ENCODE measurements at regions not wholly inside any gene's neighbourhood (a gene's known extent, or its start where the extent isn't known, plus 50 kb on each side); places are given as distances from the start of the nearest gene placed in this dataset.

DNA sequence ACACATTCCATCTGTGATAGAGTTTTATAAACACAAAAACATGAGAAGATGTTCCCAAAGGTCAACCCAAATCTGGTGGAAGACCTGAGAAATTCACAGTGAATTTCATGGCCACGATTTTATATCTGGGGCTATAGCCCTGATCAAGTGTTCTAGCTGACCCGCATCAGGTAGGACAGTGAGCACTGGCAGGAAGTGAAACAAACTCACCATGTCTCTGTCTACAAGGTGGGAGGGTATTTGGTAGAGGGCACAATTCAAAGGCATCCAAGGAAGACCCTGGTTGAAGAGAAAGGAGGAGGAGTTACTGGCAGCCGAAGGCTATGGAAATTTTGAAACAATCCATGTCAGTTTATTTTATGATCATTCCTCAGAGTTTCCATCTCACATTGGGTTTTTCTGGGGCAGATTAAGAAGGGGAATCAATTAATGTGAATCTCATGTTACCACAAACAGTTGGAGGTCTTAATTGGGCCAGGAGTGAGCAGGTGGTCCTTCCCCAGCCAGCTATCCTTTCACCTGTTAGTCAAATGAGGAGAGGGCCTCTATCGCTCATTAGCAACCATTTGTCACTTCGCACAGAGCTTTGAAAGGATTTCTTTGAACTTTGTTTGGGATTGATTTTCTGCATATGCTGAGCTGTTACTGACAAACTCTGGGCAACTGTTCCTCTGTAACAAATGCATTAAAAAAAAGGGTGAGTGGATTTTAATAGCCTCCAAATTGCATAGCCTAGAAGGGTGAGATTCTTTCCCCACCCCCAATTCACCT, 612.0 kb upstream of the CLINT1 start:
- BruUV-seq (replicated peaks): no TSS peak
- POLR2A ChIA-PET: interaction anchor here (1.0 to 2.0 kb wide), 3 partner anchors 11 to 37 kb away, joined by 4 read pairs; no protein-coding TSS in a partner anchor
- no peaks in the 10 kb centered on the region for H3K79me2 ChIP-seq (ENCODE audit: insufficient read depth, low read depth, low read length)
- no peaks in the 10 kb centered on the region for H4K20me1 ChIP-seq (ENCODE audit: insufficient read depth, low read length)
- TF ChIP-seq EZH2phosphoT487 (IDR thresholded peaks at IDR 0.05; ENCODE audit: borderline replicate concordance, low read depth, low read length): no peak
- TF ChIP-seq, protein P1, sequence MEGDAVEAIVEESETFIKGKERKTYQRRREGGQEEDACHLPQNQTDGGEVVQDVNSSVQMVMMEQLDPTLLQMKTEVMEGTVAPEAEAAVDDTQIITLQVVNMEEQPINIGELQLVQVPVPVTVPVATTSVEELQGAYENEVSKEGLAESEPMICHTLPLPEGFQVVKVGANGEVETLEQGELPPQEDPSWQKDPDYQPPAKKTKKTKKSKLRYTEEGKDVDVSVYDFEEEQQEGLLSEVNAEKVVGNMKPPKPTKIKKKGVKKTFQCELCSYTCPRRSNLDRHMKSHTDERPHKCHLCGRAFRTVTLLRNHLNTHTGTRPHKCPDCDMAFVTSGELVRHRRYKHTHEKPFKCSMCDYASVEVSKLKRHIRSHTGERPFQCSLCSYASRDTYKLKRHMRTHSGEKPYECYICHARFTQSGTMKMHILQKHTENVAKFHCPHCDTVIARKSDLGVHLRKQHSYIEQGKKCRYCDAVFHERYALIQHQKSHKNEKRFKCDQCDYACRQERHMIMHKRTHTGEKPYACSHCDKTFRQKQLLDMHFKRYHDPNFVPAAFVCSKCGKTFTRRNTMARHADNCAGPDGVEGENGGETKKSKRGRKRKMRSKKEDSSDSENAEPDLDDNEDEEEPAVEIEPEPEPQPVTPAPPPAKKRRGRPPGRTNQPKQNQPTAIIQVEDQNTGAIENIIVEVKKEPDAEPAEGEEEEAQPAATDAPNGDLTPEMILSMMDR (conservative IDR thresholded peaks at IDR 0.05; ENCODE audit: low read length): no peak
- CTCF ChIA-PET (ENCODE audit: unreplicated experiment): no interaction called here
- no peak overlapping the region for H3K27ac ChIP-seq (ENCODE audit: low read depth, low read length, poor library complexity, severe bottlenecking)
- intact Hi-C loops (cut with micrococcal nuclease; ENCODE audit: unreplicated experiment): no loop called here
- no peaks in the 10 kb centered on the region for H3K9me3 ChIP-seq (ENCODE audit: low read length)
- no peaks in the 10 kb centered on the region for H3K9me2 ChIP-seq (ENCODE audit: insufficient read depth, low read length)
- no peaks in the 10 kb centered on the region for H3K36me3 ChIP-seq (ENCODE audit: insufficient read depth, low read length)
- DNase-seq (ENCODE audit: low spot score): no peak
- no peak overlapping the region for H3K4me2 ChIP-seq (ENCODE audit: low read length)
- peaks cover 16% of the 10 kb centered on the region for H3K4me1 ChIP-seq (ENCODE audit: insufficient read depth, low read length, poor library complexity, severe bottlenecking)
- no peak overlapping the region for H2AFZ ChIP-seq (ENCODE audit: low read length)
- H3K4me3 ChIP-seq (ENCODE audit: low read depth, low read length, poor library complexity, severe bottlenecking): no peak overlapping the region

DNA sequence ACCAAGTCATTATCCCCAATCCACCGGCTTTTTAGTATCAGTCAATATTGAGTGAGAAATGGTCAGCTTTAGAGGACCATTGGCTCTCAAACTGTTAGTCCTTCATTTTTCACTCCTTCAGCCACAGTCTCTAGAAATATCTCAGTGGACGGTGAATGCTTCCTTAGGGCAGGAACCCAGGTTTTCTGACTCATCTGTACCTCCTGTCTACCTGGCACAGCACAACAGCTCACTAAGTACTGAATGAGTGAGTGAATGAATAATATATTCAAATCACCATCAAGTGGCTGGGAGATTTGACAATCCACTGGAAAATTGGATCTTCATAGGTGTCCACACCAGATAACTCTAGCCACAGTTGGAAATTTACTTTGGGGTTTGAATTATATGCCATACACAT, 609.5 kb upstream of the CLINT1 start:
- Histone ChIP-seq H2AFZ (ENCODE audit: low read length) (no peak overlapping the region), H3K9me2 (ENCODE audit: insufficient read depth, low read length) (no peaks in the 10 kb centered on the region), H3K27ac (ENCODE audit: low read depth, low read length, poor library complexity, severe bottlenecking) (no peak overlapping the region), H4K20me1 (ENCODE audit: insufficient read depth, low read length) (no peaks in the 10 kb centered on the region), H3K4me3 (ENCODE audit: low read depth, low read length, poor library complexity, severe bottlenecking) (no peak overlapping the region), H3K36me3 (ENCODE audit: insufficient read depth, low read length) (no peaks in the 10 kb centered on the region), H3K79me2 (ENCODE audit: insufficient read depth, low read depth, low read length) (no peaks in the 10 kb centered on the region), H3K4me2 (ENCODE audit: low read length) (no peak overlapping the region), H3K4me1 (ENCODE audit: insufficient read depth, low read length, poor library complexity, severe bottlenecking) (peaks cover 28% of the 10 kb centered on the region), H3K9me3 (ENCODE audit: low read length) (no peaks in the 10 kb centered on the region)
- CTCF ChIA-PET (ENCODE audit: unreplicated experiment): no interaction called here
- TF ChIP-seq, protein P1 (conservative IDR thresholded peaks at IDR 0.05; ENCODE audit: low read length): no peak
- TF ChIP-seq EZH2phosphoT487 (IDR thresholded peaks at IDR 0.05; ENCODE audit: borderline replicate concordance, low read depth, low read length): no peak
- DNase-seq (ENCODE audit: low spot score): no peak
- BruUV-seq (replicated peaks): no TSS peak
- intact Hi-C loops (cut with micrococcal nuclease; ENCODE audit: unreplicated experiment): no loop called here
- POLR2A ChIA-PET: interaction anchor here (0.9 kb wide), 1 partner anchor 9 kb away, joined by 4 read pairs; no protein-coding TSS in a partner anchor

DNA sequence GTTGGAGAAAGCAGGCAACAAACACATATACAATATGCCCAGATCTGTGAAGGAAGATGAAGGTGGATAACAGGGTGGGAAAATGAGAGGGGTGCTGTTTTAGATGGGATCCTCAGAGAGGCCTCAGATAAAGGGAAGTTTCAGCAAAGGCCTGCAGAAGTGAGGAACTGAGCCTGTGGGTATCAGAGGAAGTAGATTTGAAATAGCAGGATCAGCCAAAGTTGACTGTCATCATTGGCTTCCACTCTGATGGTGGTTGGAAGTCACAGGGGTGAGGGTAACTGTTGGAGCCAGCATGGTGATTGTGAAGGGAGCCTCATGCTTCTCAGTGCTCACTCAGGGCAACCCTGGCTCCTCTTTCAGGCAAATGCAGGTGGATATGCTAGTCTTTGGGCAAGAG, 607.2 kb upstream of the CLINT1 start:
- Histone ChIP-seq H3K79me2 (ENCODE audit: insufficient read depth, low read depth, low read length) (no peaks in the 10 kb centered on the region), H2AFZ (ENCODE audit: low read length) (no peak overlapping the region), H4K20me1 (ENCODE audit: insufficient read depth, low read length) (no peaks in the 10 kb centered on the region), H3K9me2 (ENCODE audit: insufficient read depth, low read length) (no peaks in the 10 kb centered on the region), H3K4me3 (ENCODE audit: low read depth, low read length, poor library complexity, severe bottlenecking) (no peak overlapping the region), H3K9me3 (ENCODE audit: low read length) (no peaks in the 10 kb centered on the region), H3K27ac (ENCODE audit: low read depth, low read length, poor library complexity, severe bottlenecking) (no peak overlapping the region), H3K4me1 (ENCODE audit: insufficient read depth, low read length, poor library complexity, severe bottlenecking) (peaks cover 27% of the 10 kb centered on the region), H3K4me2 (ENCODE audit: low read length) (no peak overlapping the region), H3K36me3 (ENCODE audit: insufficient read depth, low read length) (no peaks in the 10 kb centered on the region)
- TF ChIP-seq, protein P1 (conservative IDR thresholded peaks at IDR 0.05; ENCODE audit: low read length): no peak
- no peak for TF ChIP-seq EZH2phosphoT487 (IDR thresholded peaks at IDR 0.05; ENCODE audit: borderline replicate concordance, low read depth, low read length)
- BruUV-seq (replicated peaks): no TSS peak
- ChIA-PET POLR2A (interaction anchor here (0.9 to 1.0 kb wide), 2 partner anchors 10 to 63 kb away, joined by 4 read pairs; no protein-coding TSS in a partner anchor), CTCF (ENCODE audit: unreplicated experiment) (interaction anchor here (1.0 kb wide), 1 partner anchor 13 kb away, joined by 3 read pairs; no protein-coding TSS in a partner anchor)
- intact Hi-C loops (cut with micrococcal nuclease; ENCODE audit: unreplicated experiment): loop anchor here (2.0 kb wide), 1 partner anchor 31 kb away; no protein-coding TSS in a partner anchor
- no peak for DNase-seq (ENCODE audit: low spot score)
